ENCODE measurements at regions not wholly inside any gene's neighbourhood (a gene's known extent, or its start where the extent isn't known, plus 50 kb on each side); places are given as distances from the start of the nearest gene placed in this dataset.

DNA sequence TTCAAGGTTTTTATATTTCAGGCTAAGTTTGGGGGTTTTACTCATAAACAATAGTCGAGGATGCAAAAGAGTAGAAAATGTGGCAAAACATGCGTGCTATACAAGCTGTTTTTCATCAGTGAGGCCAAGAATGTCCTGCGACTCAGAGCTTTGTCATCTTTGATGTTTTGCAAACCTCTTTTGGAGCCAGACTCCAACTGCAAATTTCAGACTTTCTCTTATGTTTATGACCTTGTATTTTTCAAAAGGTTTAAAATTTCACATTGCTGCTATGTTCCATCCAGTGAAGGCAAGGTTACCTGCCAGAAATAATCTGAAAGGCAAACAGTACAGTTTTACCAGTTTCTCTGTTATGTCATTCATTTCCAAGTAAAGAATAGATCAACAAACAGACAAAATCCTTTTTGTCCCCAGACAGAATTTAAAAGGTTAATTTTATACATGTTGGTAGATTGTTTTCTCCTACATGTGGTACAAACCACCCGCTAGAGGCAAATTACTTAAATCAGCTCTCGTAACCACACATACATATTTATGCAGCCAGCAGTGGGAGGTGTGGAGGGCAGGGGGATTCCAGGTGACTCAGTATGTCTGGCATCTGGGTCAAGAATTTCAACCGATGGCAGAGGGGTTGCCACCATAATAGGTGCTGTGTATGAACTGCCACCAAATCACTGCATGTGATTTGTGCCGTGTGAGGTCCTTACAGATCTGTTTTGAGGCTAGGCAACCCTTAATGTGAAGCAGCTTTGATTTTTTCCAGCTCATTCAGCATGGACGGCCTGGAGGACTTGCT, 119.8 kb upstream of the CPM start:
- TF ChIP-seq CTCF (IDR thresholded peaks at IDR 0.05; ENCODE audit: poor library complexity, severe bottlenecking) = no peak
- TF ChIP-seq POLR2AphosphoS5 (IDR thresholded peaks at IDR 0.05) = no peak

All from neural cell (in vitro differentiated cells).